HepG2 (cell line): ENCODE measurements at regions not wholly inside any gene's neighbourhood (a gene's known extent, or its start where the extent isn't known, plus 50 kb on each side); places are given as distances from the start of the nearest gene placed in this dataset.

Experiments used
- ATAC-seq: fragments of 200-7000 bp; cut with Tn5 transposase; 3 replicates; pipeline ENCODE4 v1.9.1; 2020; ENCODE audit warnings: mild to moderate bottlenecking, moderate library complexity
- BruUV-seq: library from RNA; stranded (reverse); fragments of 400-500 nt; replicated peaks from 2 replicates; lab custom pipeline; 2021; lab: Mats Ljungman, UMichigan
- CTCF ChIA-PET: fragments of 300-600 bp; formaldehyde crosslinking; extraction: SDS; loops from one replicate; lab custom pipeline; 2021; ENCODE audit warnings: low total read pairs, inconsistent platforms, low intra/inter-chr PET ratio; lab: Yijun Ruan, JAX
- POLR2A ChIA-PET: fragments of 350-600 bp; sonication (Branson Sonifier 250); formaldehyde crosslinking; loops from one replicate; lab custom pipeline; 2020; ENCODE audit warnings: antibody characterized with exemption, inconsistent platforms; lab: Yijun Ruan, JAX
- DNase-seq: peaks from one replicate; pipeline ENCODE4 v3.0.0-alpha.2; 2015; ENCODE audit warnings: low spot score
- FAIRE-seq: peaks from 3 replicates; lab custom pipeline; 2011; peaks lifted over from hg19 to GRCh38; lab: Jason Lieb, UNC
- H2AFZ ChIP-seq: one replicate; pipeline ENCODE4 v1.6.1; 2011; ENCODE audit warnings: low read length, inconsistent platforms
- H3K27ac ChIP-seq: fragments of 300-600 bp; 3 replicates; pipeline ENCODE4 v1.8.0; 2011; ENCODE audit warnings: mixed run types, mild to moderate bottlenecking, mixed read lengths, low read length, inconsistent platforms; ENCODE audit not compliant: insufficient read depth; ENCODE audit errors: extremely low read length
- H3K27me3 ChIP-seq, 2 experiments: fragments of 200-600 bp in 1 of 2; 2 replicates in 1 of 2; 3 replicates in 1 of 2; pipeline versions ENCODE4 v1.6.0 to v1.8.0; 2011; ENCODE audit warnings: low read length in 2 of 2, mild to moderate bottlenecking in 2 of 2, moderate library complexity in 2 of 2, inconsistent platforms in 1 of 2; ENCODE audit not compliant: insufficient read depth in 2 of 2, control insufficient read depth in 1 of 2
- H3K36me3 ChIP-seq, 2 experiments: fragments of 200-600 bp in 1 of 2; replicated peaks in 1 of 2; 2 replicates in 1 of 2; 3 replicates in 1 of 2; pipeline versions ENCODE4 v1.5.1 to v1.8.0; 2011; ENCODE audit warnings: low read length in 2 of 2, inconsistent platforms in 1 of 2; ENCODE audit not compliant: insufficient read depth in 2 of 2, control insufficient read depth in 1 of 2
- H3K4me1 ChIP-seq: 2 replicates; pipeline ENCODE4 v1.5.1; 2012; ENCODE audit warnings: low read length, inconsistent platforms; ENCODE audit not compliant: insufficient read depth
- H3K4me2 ChIP-seq: 2 replicates; pipeline ENCODE4 v1.6.0; 2011; ENCODE audit warnings: low read depth, low read length, inconsistent platforms
- H3K4me3 ChIP-seq, 3 experiments: fragments of 200-600 bp in 1 of 3; sonication (generic), shearing (Covaris generic) in 1 of 3; replicated peaks in 1 of 3; 2 replicates each; pipeline ENCODE4 v1.5.1; 2011 to 2016; ENCODE audit warnings: low read length in 3 of 3, inconsistent platforms in 2 of 3, low read depth in 2 of 3, mild to moderate bottlenecking in 2 of 3, control low read depth in 1 of 3, mixed read lengths in 1 of 3; ENCODE audit not compliant: insufficient read depth in 1 of 3
- H3K79me2 ChIP-seq: one replicate; pipeline ENCODE4 v1.6.1; 2011; ENCODE audit warnings: low read length, inconsistent platforms; ENCODE audit not compliant: insufficient read depth
- H3K9ac ChIP-seq: 2 replicates; pipeline ENCODE4 v1.6.0; 2011; ENCODE audit warnings: mild to moderate bottlenecking, low read depth, low read length, inconsistent platforms; ENCODE audit not compliant: insufficient read depth
- H3K9me3 ChIP-seq: 2 replicates; pipeline ENCODE4 v1.5.1; 2012; ENCODE audit warnings: mild to moderate bottlenecking, low read length
- H4K20me1 ChIP-seq: 2 replicates; pipeline ENCODE4 v1.6.0; 2011; ENCODE audit warnings: inconsistent platforms, mild to moderate bottlenecking, low read length, moderate library complexity; ENCODE audit not compliant: insufficient read depth
- FOSL2 ChIP-seq: sonication (generic); formaldehyde crosslinking; IDR thresholded peaks from 2 replicates; pipeline ENCODE4 v1.4.0; 2020; ENCODE audit warnings: missing genetic modification reagents
- GATAD1 ChIP-seq: IDR thresholded peaks from 2 replicates; pipeline ENCODE4 v1.6.1; 2016; ENCODE audit warnings: missing genetic modification reagents, missing compliant biosample characterization
- KMT2B ChIP-seq: IDR thresholded peaks from 2 replicates; pipeline ENCODE4 v1.6.1; 2016; ENCODE audit warnings: missing genetic modification reagents, missing compliant biosample characterization
- ZMYM2 ChIP-seq: sonication (generic); formaldehyde crosslinking; IDR thresholded peaks from 2 replicates; pipeline ENCODE4 v1.8.0; 2022; ENCODE audit warnings: mild to moderate bottlenecking, missing genetic modification reagents
- ZNF12 ChIP-seq: sonication (generic); formaldehyde crosslinking; IDR thresholded peaks from 2 replicates; pipeline ENCODE4 v1.5.0; 2020; ENCODE audit warnings: missing genetic modification reagents
- ZNF317 ChIP-seq: sonication (generic); formaldehyde crosslinking; IDR thresholded peaks from 2 replicates; pipeline ENCODE4 v1.5.0; 2020; ENCODE audit warnings: mild to moderate bottlenecking, missing genetic modification reagents
- ZNF713 ChIP-seq: sonication (generic); formaldehyde crosslinking; IDR thresholded peaks from 2 replicates; pipeline ENCODE4 v1.4.0; 2020; ENCODE audit warnings: mild to moderate bottlenecking, missing genetic modification reagents
- WGBS: methylation state at CpG from one replicate; pipeline ENCODE4 v1.1.6; 2017; ENCODE audit warnings: low lambda C conversion rate; 5-methylcytosine and 5-hydroxymethylcytosine counted together
- in situ Hi-C: cut with HindIII; loops from 2 replicates; pipeline ENCODE4 v1.10.0; 2017; ENCODE audit warnings: low pct_unique_long_range_greater_than_20kb; ENCODE audit not compliant: extremely low pct_ligation_motif_present
- intact Hi-C: fragments of 100-400 bp; cut with micrococcal nuclease; formaldehyde crosslinking; loops from one replicate; pipeline ENCODE4 v1.10.0; 2022; ENCODE audit not compliant: unreplicated experiment
- TF ChIP-seq, protein P1 (sequence below): sonication (generic); formaldehyde crosslinking; IDR thresholded peaks from 2 replicates; pipeline ENCODE4 v1.5.1; 2020; ENCODE audit warnings: mild to moderate bottlenecking, missing genetic modification reagents, borderline replicate concordance
- TF ChIP-seq, protein P2 (sequence below): sonication (generic); formaldehyde crosslinking; conservative IDR thresholded peaks from 2 replicates; pipeline ENCODE4 v1.8.1; 2023; ENCODE audit warnings: missing genetic modification reagents
- TF ChIP-seq, protein P3 (sequence below): sonication (generic); formaldehyde crosslinking; IDR thresholded peaks from 2 replicates; pipeline ENCODE4 v1.5.1; 2020; ENCODE audit warnings: mild to moderate bottlenecking, missing genetic modification reagents

DNA sequence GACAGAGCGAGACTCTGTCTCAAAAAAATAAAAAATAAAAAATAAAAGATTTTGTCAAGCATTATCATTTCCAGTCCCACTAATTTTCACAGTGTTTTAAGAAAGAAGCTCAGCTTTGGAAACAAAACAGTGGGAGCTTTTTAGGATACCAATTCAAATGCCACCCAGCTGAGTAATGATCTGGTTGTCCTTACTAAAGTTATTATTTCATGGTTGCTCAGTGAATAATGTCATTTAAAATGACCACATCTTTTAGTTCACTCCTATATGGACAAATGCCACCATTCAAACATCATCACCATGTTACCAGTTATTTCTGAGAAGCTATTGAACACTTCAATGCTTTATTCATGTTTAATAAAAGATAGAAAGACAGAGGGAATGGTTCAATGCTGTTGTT, 365.0 kb downstream of the CCER1 start:
- 26% methylated on average over 1 of the region's 1 CpG for WGBS
- no peak for DNase-seq
- Histone ChIP-seq H3K27me3 (no peaks in the 10 kb centered on the region), H3K9me3 (peaks cover 57% of the 10 kb centered on the region), H2AFZ (no peak overlapping the region), H4K20me1 (no peaks in the 10 kb centered on the region), H3K79me2 (no peaks in the 10 kb centered on the region), H3K4me2 (no peak overlapping the region), H3K9ac (no peak overlapping the region), H3K27ac (no peak overlapping the region), H3K4me1 (no peaks in the 10 kb centered on the region), H3K36me3 (no peaks in the 10 kb centered on the region), H3K4me3 (no peak overlapping the region)
- no TSS peak for BruUV-seq
- no peak for TF ChIP-seq ZNF713 (CRISPR knock-in tag)
- TF ChIP-seq FOSL2 (CRISPR knock-in tag), result no peak
- TF ChIP-seq, protein P1, sequence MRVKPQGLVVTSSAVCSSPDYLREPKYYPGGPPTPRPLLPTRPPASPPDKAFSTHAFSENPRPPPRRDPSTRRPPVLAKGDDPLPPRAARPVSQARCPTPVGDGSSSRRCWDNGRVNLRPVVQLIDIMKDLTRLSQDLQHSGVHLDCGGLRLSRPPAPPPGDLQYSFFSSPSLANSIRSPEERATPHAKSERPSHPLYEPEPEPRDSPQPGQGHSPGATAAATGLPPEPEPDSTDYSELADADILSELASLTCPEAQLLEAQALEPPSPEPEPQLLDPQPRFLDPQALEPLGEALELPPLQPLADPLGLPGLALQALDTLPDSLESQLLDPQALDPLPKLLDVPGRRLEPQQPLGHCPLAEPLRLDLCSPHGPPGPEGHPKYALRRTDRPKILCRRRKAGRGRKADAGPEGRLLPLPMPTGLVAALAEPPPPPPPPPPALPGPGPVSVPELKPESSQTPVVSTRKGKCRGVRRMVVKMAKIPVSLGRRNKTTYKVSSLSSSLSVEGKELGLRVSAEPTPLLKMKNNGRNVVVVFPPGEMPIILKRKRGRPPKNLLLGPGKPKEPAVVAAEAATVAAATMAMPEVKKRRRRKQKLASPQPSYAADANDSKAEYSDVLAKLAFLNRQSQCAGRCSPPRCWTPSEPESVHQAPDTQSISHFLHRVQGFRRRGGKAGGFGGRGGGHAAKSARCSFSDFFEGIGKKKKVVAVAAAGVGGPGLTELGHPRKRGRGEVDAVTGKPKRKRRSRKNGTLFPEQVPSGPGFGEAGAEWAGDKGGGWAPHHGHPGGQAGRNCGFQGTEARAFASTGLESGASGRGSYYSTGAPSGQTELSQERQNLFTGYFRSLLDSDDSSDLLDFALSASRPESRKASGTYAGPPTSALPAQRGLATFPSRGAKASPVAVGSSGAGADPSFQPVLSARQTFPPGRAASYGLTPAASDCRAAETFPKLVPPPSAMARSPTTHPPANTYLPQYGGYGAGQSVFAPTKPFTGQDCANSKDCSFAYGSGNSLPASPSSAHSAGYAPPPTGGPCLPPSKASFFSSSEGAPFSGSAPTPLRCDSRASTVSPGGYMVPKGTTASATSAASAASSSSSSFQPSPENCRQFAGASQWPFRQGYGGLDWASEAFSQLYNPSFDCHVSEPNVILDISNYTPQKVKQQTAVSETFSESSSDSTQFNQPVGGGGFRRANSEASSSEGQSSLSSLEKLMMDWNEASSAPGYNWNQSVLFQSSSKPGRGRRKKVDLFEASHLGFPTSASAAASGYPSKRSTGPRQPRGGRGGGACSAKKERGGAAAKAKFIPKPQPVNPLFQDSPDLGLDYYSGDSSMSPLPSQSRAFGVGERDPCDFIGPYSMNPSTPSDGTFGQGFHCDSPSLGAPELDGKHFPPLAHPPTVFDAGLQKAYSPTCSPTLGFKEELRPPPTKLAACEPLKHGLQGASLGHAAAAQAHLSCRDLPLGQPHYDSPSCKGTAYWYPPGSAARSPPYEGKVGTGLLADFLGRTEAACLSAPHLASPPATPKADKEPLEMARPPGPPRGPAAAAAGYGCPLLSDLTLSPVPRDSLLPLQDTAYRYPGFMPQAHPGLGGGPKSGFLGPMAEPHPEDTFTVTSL, result no peak
- TF ChIP-seq, protein P2, sequence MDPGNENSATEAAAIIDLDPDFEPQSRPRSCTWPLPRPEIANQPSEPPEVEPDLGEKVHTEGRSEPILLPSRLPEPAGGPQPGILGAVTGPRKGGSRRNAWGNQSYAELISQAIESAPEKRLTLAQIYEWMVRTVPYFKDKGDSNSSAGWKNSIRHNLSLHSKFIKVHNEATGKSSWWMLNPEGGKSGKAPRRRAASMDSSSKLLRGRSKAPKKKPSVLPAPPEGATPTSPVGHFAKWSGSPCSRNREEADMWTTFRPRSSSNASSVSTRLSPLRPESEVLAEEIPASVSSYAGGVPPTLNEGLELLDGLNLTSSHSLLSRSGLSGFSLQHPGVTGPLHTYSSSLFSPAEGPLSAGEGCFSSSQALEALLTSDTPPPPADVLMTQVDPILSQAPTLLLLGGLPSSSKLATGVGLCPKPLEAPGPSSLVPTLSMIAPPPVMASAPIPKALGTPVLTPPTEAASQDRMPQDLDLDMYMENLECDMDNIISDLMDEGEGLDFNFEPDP (CRISPR knock-in tag), result no peak
- TF ChIP-seq ZNF317 (CRISPR knock-in tag), result no peak
- TF ChIP-seq KMT2B, result no peak
- no peak for TF ChIP-seq GATAD1 (CRISPR knock-in tag)
- TF ChIP-seq, protein P3, sequence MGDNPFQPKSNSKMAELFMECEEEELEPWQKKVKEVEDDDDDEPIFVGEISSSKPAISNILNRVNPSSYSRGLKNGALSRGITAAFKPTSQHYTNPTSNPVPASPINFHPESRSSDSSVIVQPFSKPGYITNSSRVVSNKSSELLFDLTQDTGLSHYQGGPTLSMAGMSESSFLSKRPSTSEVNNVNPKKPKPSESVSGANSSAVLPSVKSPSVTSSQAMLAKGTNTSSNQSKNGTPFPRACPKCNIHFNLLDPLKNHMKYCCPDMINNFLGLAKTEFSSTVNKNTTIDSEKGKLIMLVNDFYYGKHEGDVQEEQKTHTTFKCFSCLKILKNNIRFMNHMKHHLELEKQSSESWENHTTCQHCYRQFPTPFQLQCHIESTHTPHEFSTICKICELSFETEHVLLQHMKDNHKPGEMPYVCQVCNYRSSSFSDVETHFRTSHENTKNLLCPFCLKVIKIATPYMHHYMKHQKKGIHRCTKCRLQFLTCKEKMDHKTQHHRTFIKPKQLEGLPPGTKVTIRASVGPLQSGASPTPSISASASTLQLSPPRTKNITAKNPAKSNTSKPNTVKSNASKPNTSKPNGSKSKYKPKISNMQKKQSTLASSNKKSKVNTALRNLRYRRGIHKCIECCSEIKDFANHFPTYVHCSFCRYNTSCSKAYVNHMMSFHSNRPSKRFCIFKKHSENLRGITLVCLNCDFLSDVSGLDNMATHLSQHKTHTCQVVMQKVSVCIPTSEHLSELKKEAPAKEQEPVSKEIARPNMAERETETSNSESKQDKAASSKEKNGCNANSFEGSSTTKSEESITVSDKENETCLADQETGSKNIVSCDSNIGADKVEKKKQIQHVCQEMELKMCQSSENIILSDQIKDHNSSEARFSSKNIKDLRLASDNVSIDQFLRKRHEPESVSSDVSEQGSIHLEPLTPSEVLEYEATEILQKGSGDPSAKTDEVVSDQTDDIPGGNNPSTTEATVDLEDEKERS (CRISPR knock-in tag), result no peak
- TF ChIP-seq ZNF12 (CRISPR knock-in tag), result no peak
- no peak for TF ChIP-seq ZMYM2 (CRISPR knock-in tag)
- POLR2A ChIA-PET, result no interaction called here
- FAIRE-seq, result no peak
- in situ Hi-C loops, result no loop called here
- ATAC-seq, result no peak
- intact Hi-C loops, result no loop called here
- CTCF ChIA-PET, result no interaction called here
